Endothelial cell (in vitro differentiated cells): ENCODE measurements at regions not wholly inside any gene's neighbourhood (a gene's known extent, or its start where the extent isn't known, plus 50 kb on each side); places are given as distances from the start of the nearest gene placed in this dataset.

ENCODE experiments used
- DNase-seq: peaks from one replicate; pipeline ENCODE4 v3.0.0; 2021; ENCODE audit warnings: low spot score
- H3K27ac Mint-ChIP-seq: one replicate; pipeline ENCODE4 v1.8.0; 2021; ENCODE audit warnings: mixed read lengths, inconsistent platforms; ENCODE audit not compliant: unreplicated experiment
- H3K27me3 Mint-ChIP-seq: one replicate; pipeline ENCODE4 v1.8.0; 2021; ENCODE audit warnings: mild to moderate bottlenecking, moderate library complexity, mixed read lengths, inconsistent platforms; ENCODE audit not compliant: unreplicated experiment
- H3K36me3 Mint-ChIP-seq: one replicate; pipeline ENCODE4 v1.8.0; 2021; ENCODE audit warnings: mild to moderate bottlenecking, low read depth, mixed read lengths, inconsistent platforms; ENCODE audit not compliant: unreplicated experiment
- H3K4me1 Mint-ChIP-seq: one replicate; pipeline ENCODE4 v1.8.0; 2021; ENCODE audit warnings: mild to moderate bottlenecking, mixed read lengths, inconsistent platforms; ENCODE audit not compliant: unreplicated experiment
- H3K4me3 Mint-ChIP-seq: one replicate; pipeline ENCODE4 v1.8.0; 2021; ENCODE audit warnings: mild to moderate bottlenecking, mixed read lengths, inconsistent platforms; ENCODE audit not compliant: unreplicated experiment
- H3K9me3 Mint-ChIP-seq: one replicate; pipeline ENCODE4 v1.8.0; 2021; ENCODE audit warnings: mixed read lengths, inconsistent platforms; ENCODE audit not compliant: unreplicated experiment
- TF ChIP-seq, protein P1 (sequence below): fragments of 200-600 bp; sonication (generic); IDR thresholded peaks from one replicate; pipeline ENCODE4 v1.5.0; 2021; ENCODE audit warnings: antibody characterized with exemption; ENCODE audit not compliant: unreplicated experiment

DNA sequence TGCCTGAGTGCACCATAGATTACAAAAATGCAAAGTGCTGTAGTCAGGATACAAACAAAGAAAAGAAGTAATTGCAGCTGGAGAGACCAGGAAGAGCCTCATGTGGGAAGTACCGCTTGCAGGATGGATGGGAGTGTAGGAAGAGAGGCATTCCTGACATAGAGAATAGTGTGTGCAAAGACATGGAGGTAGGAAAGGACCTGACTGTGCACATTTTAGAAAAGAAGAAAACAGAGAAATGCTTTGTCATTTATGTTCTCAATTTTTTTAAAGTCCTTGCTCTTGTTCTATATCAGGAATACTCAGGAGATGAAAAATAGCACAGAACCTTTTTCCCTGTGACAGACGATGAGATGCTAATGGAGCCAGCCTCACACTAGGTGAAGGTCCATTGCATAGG, 358.7 kb upstream of the TMPO start:
- Mint-ChIP-seq H3K4me3 (no peak overlapping the region), H3K27me3 (no peaks in the 10 kb centered on the region), H3K27ac (no peak overlapping the region), H3K36me3 (no peaks in the 10 kb centered on the region), H3K9me3 (no peaks in the 10 kb centered on the region), H3K4me1 (peaks cover 7% of the 10 kb centered on the region)
- TF ChIP-seq, protein P1, sequence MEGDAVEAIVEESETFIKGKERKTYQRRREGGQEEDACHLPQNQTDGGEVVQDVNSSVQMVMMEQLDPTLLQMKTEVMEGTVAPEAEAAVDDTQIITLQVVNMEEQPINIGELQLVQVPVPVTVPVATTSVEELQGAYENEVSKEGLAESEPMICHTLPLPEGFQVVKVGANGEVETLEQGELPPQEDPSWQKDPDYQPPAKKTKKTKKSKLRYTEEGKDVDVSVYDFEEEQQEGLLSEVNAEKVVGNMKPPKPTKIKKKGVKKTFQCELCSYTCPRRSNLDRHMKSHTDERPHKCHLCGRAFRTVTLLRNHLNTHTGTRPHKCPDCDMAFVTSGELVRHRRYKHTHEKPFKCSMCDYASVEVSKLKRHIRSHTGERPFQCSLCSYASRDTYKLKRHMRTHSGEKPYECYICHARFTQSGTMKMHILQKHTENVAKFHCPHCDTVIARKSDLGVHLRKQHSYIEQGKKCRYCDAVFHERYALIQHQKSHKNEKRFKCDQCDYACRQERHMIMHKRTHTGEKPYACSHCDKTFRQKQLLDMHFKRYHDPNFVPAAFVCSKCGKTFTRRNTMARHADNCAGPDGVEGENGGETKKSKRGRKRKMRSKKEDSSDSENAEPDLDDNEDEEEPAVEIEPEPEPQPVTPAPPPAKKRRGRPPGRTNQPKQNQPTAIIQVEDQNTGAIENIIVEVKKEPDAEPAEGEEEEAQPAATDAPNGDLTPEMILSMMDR, result no peak
- DNase-seq, result no peak

DNA sequence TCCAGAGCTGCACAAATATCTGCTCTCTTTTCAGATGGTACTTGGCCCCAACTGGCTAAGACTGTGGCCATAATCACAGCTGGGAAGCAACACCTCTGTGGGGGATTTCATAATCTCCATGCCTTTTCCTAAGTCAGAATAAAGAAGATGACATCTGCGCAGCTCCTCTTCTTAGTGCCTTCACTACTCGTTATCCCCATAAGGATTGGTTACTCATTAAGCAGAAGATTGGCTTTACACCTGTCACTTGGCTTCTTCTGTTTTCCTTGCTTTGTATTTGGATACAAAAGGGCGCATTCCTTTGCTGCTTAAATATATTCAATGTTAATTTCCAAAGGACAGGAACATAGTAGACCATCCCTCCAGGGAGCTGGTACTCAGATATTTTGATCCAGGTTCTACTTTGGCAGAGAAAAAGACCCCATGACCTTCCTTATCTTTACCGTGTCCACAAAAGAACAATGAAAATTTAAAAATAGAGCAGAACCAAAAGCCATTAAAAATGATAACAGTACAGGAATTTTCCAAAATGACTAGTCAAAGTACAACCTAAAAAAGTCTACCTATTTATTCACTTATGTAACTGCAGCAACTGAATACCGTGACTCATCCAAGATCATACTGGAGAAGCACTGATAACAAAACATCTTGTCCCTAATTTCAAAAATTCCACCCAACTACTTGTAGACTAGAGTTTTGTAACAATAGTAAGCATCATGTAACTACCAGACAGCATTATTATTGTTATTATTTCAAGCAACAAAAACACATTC, 352.3 kb upstream of the TMPO start:
- TF ChIP-seq, protein P1, result no peak
- no peaks in the 10 kb centered on the region for H3K36me3 Mint-ChIP-seq
- no peak for DNase-seq

DNA sequence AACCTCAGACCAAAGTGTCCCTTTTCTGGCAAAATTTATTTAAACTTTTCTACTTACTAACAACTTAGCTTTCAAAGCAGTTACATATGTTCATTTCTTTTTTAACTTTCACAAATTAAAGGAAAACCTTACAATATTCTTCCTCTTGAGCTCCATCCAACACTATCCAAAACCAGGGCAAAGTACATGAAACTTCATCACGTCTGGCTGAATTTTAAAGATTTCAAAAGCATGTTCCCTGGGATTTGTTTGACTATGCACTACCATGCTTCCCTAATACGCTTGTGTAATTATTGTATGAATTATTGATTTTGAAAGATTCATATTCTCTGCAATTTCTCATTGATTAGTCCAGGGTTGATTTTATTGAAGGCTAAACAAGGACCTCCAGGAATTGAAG, 343.1 kb upstream of the TMPO start:
- Mint-ChIP-seq H3K27ac (no peak overlapping the region), H3K4me1 (peaks cover 3% of the 10 kb centered on the region), H3K9me3 (no peaks in the 10 kb centered on the region), H3K27me3 (peaks cover 3% of the 10 kb centered on the region), H3K36me3 (no peaks in the 10 kb centered on the region), H3K4me3 (no peak overlapping the region)
- TF ChIP-seq, protein P1, result no peak
- no peak for DNase-seq

More for the DNA sequence above, 352.3 kb upstream of the TMPO start:
- H3K4me3 Mint-ChIP-seq, result no peak overlapping the region
- peaks cover 1% of the 10 kb centered on the region for H3K27me3 Mint-ChIP-seq
- H3K27ac Mint-ChIP-seq, result no peak overlapping the region
- no peaks in the 10 kb centered on the region for H3K9me3 Mint-ChIP-seq
- H3K4me1 Mint-ChIP-seq, result peaks cover 4% of the 10 kb centered on the region

DNA sequence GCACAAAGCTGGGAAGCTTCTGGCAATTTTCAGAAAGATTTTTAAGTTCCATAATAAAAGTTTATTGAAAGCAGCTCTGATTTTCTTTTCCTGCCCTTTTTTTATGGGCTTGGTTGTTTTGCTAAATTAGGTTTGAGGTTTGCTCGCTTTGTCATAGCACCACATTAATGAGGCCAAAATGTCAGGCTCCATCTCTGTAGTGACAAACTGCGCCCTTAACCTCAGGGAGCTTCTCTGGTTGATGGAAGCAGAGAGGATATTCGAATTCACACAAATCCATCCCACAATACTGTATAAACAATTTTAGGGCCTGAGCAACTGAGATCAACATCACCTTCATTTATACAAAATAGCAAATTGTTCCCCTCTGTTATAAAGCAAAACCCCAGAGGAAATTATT, 342.6 kb upstream of the TMPO start:
- peaks cover 2% of the 10 kb centered on the region for H3K27me3 Mint-ChIP-seq
- H3K9me3 Mint-ChIP-seq, result no peaks in the 10 kb centered on the region
- DNase-seq, result no peak
- H3K4me1 Mint-ChIP-seq, result peaks cover 7% of the 10 kb centered on the region
- no peak overlapping the region for H3K4me3 Mint-ChIP-seq
- no peaks in the 10 kb centered on the region for H3K36me3 Mint-ChIP-seq
- H3K27ac Mint-ChIP-seq, result no peak overlapping the region
- TF ChIP-seq, protein P1, result no peak

DNA sequence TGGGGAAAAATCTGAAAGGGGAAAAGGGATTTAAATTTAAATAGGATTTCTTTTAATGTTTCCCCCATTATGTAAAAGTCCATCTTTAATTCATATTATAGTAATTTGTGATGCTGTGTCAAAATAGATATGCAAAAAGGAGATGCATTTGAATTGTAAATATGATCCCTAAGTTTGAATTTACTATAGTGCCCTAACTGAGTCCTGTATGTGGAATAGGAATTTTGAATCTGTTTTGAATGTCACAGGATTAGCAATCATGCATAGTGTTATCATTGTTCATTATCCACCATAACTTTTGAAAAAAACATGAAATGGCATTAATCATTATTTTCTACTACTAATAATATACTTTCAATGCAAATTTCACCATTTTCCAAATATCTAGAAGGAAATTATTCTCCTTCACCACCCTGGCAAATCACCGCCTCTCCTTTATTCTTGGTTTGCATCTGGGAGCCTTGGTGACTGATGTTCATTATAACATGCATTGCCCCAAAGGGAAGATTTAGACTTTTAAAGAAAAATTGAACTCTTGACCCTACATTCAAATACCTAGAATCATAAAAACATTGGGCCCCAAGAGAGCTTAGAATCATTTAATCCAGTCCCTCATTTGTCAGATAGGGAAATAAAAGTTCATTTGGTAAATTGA, 341.5 kb upstream of the TMPO start:
- Mint-ChIP-seq H3K4me3 (no peak overlapping the region), H3K36me3 (no peaks in the 10 kb centered on the region), H3K9me3 (no peaks in the 10 kb centered on the region), H3K27ac (no peak overlapping the region), H3K27me3 (peaks cover 2% of the 10 kb centered on the region), H3K4me1 (peaks cover 8% of the 10 kb centered on the region)
- TF ChIP-seq, protein P1, result no peak
- no peak for DNase-seq
